ENCODE measurements at regions not wholly inside any gene's neighbourhood (a gene's known extent, or its start where the extent isn't known, plus 50 kb on each side); places are given as distances from the start of the nearest gene placed in this dataset.

DNA sequence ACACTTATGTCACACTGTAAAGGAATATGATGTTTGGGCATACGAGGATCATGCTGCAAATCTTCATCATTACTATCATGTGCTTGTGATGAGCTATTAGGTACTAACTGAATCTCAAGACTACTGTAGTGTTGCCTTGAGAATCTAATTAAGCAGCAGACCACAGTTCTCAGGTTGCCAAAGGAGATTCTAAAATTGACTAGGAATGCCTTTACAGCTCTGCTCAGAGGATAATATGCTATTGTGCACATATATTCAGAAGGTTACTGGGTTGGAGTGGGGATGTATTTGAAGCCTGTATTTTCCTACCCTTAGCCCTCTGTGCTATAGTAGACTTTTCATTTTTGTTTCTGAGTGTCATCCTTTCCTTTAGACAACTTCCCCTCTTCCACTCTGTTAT is 175.1 kb downstream of the CDH19 start (continued):
- TF ChIP-seq CHD7 (IDR thresholded peaks at IDR 0.05; ENCODE audit: insufficient replicate concordance, low read length): no peak
- TF ChIP-seq KDM5A (IDR thresholded peaks at IDR 0.05; ENCODE audit: low read length): no peak
- no peak for TF ChIP-seq TAF7 (optimal IDR thresholded peaks at IDR 0.05; ENCODE audit: borderline replicate concordance, low read depth, low read length)
- TF ChIP-seq RBBP5 (IDR thresholded peaks at IDR 0.05; ENCODE audit: borderline replicate concordance, low read depth, low read length): no peak
- TF ChIP-seq BCL11A (IDR thresholded peaks at IDR 0.05; ENCODE audit: low read depth in 2 of 2, low read length in 2 of 2): no peak
- no peak for TF ChIP-seq SP1 (IDR thresholded peaks at IDR 0.05; ENCODE audit: low read depth, low read length)
- TF ChIP-seq, protein P1, sequence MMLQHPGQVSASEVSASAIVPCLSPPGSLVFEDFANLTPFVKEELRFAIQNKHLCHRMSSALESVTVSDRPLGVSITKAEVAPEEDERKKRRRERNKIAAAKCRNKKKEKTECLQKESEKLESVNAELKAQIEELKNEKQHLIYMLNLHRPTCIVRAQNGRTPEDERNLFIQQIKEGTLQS (IDR thresholded peaks at IDR 0.05; ENCODE audit: insufficient read depth, low read depth, low read length): no peak
- TF ChIP-seq RFX5 (IDR thresholded peaks at IDR 0.05; ENCODE audit: borderline replicate concordance, low read depth, low read length): no peak
- TF ChIP-seq CTCF (IDR thresholded peaks at IDR 0.05; ENCODE audit: control extremely low read depth in 1 of 3, insufficient read depth in 1 of 3, low read depth in 1 of 3, low read length in 3 of 3): no peak
